Caco-2 (cell line): ENCODE measurements at regions not wholly inside any gene's neighbourhood (a gene's known extent, or its start where the extent isn't known, plus 50 kb on each side); places are given as distances from the start of the nearest gene placed in this dataset.

Source experiments
- BruUV-seq: library from RNA; stranded (reverse); fragments of 400-500 nt; replicated peaks from 2 replicates; lab custom pipeline; 2021; lab: Mats Ljungman, UMichigan
- CTCF ChIA-PET: fragments of 300-600 bp; sonication (Branson Sonifier 250); formaldehyde crosslinking; loops from one replicate; lab custom pipeline; 2022; ENCODE audit warnings: antibody characterized with exemption; lab: Charles Lee
- POLR2A ChIA-PET: fragments of 300-600 bp; sonication (Branson Sonifier 250); formaldehyde crosslinking; loops from one replicate; lab custom pipeline; 2022; ENCODE audit warnings: antibody characterized with exemption; lab: Charles Lee
- DNase-seq, 2 experiments: peaks; one replicate each; pipeline versions ENCODE4 v3.0.0 to v3.0.0-alpha.2; 2020 to 2022
- H3K27me3 ChIP-seq: replicated peaks from 2 replicates; pipeline ENCODE4 v1.6.0; 2011; ENCODE audit warnings: low read length; ENCODE audit not compliant: control insufficient read depth, insufficient read depth
- H3K36me3 ChIP-seq: 2 replicates; pipeline ENCODE4 v1.5.1; 2011; ENCODE audit warnings: low read length; ENCODE audit not compliant: control insufficient read depth, insufficient read depth
- H3K4me1 ChIP-seq: fragments of 250-450 bp; sonication (Bioruptor Pico); 2 replicates; pipeline ENCODE4 v1.5.1; 2020; ENCODE audit warnings: mild to moderate bottlenecking
- H3K4me3 ChIP-seq: 2 replicates; pipeline ENCODE4 v1.5.1; 2011; ENCODE audit warnings: low read depth, mild to moderate bottlenecking, control low read depth, low read length
- H3K9me3 ChIP-seq: fragments of 250-450 bp; sonication (Bioruptor Pico); 2 replicates; pipeline ENCODE4 v1.5.1; 2020; ENCODE audit warnings: mild to moderate bottlenecking, moderate library complexity
- H3K27ac Mint-ChIP-seq: one replicate; pipeline ENCODE4 v1.8.0; 2022; ENCODE audit warnings: mixed read lengths; ENCODE audit not compliant: unreplicated experiment
- H3K27me3 Mint-ChIP-seq: one replicate; pipeline ENCODE4 v1.8.0; 2022; ENCODE audit warnings: mixed read lengths; ENCODE audit not compliant: insufficient read depth, unreplicated experiment
- H3K36me3 Mint-ChIP-seq: one replicate; pipeline ENCODE4 v1.8.0; 2022; ENCODE audit warnings: mild to moderate bottlenecking, mixed read lengths; ENCODE audit not compliant: insufficient read depth, unreplicated experiment
- H3K4me1 Mint-ChIP-seq: one replicate; pipeline ENCODE4 v1.8.0; 2022; ENCODE audit warnings: low read depth, mixed read lengths; ENCODE audit not compliant: unreplicated experiment
- H3K4me3 Mint-ChIP-seq: one replicate; pipeline ENCODE4 v1.8.0; 2022; ENCODE audit warnings: mild to moderate bottlenecking, moderate library complexity, mixed read lengths; ENCODE audit not compliant: unreplicated experiment
- H3K9me3 Mint-ChIP-seq: one replicate; pipeline ENCODE4 v1.8.0; 2022; ENCODE audit warnings: mixed read lengths; ENCODE audit not compliant: unreplicated experiment
- intact Hi-C: fragments of 100-400 bp; cut with micrococcal nuclease; formaldehyde crosslinking; loops from one replicate; pipeline ENCODE4 v1.10.0; 2022; ENCODE audit not compliant: unreplicated experiment
- TF ChIP-seq, protein P1 (sequence below), 2 experiments: fragments of 200-600 bp in 1 of 2; IDR thresholded peaks; 1 replicate in 1 of 2; 2 replicates in 1 of 2; pipeline versions ENCODE4 v1.5.1 to v1.8.0; 2011 to 2022; ENCODE audit warnings: antibody characterized with exemption in 1 of 2, control low read depth in 1 of 2, inconsistent platforms in 1 of 2, low read depth in 1 of 2, low read length in 1 of 2, mild to moderate bottlenecking in 1 of 2, moderate library complexity in 1 of 2; ENCODE audit not compliant: insufficient read depth in 1 of 2, severe bottlenecking in 1 of 2, unreplicated experiment in 1 of 2

DNA sequence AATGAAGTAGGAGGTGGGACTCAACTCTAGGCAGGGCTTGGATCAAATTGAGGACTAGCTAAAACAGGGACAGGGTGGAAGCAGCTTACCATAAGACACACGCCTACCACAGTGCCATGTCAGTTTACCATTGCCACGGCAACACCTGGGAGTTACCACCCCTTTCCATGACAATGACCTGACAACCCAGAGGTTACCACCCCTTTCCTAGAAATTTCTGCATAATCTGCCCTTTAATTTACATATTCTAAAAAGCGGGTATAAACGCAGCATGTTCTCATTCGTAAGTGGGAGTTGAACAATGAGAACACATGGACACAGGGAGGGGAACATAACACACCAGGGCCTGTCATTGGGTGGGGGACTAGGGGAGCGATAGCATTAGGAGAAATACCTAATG is 72.7 kb downstream of the GCC1 start:
- no peak overlapping the region for H3K27ac Mint-ChIP-seq
- H3K4me1 Mint-ChIP-seq, result no peaks in the 10 kb centered on the region
- H3K36me3 Mint-ChIP-seq, result no peaks in the 10 kb centered on the region
- no TSS peak for BruUV-seq
- no peak overlapping the region for H3K4me3 Mint-ChIP-seq
- intact Hi-C loops, result no loop called here
- Histone ChIP-seq H3K4me1 (no peaks in the 10 kb centered on the region), H3K9me3 (no peaks in the 10 kb centered on the region), H3K4me3 (no peak overlapping the region), H3K36me3 (no peaks in the 10 kb centered on the region), H3K27me3 (no peaks in the 10 kb centered on the region)
- H3K9me3 Mint-ChIP-seq, result no peaks in the 10 kb centered on the region
- DNase-seq, result no peak
- peaks cover 18% of the 10 kb centered on the region for H3K27me3 Mint-ChIP-seq
- TF ChIP-seq, protein P1, sequence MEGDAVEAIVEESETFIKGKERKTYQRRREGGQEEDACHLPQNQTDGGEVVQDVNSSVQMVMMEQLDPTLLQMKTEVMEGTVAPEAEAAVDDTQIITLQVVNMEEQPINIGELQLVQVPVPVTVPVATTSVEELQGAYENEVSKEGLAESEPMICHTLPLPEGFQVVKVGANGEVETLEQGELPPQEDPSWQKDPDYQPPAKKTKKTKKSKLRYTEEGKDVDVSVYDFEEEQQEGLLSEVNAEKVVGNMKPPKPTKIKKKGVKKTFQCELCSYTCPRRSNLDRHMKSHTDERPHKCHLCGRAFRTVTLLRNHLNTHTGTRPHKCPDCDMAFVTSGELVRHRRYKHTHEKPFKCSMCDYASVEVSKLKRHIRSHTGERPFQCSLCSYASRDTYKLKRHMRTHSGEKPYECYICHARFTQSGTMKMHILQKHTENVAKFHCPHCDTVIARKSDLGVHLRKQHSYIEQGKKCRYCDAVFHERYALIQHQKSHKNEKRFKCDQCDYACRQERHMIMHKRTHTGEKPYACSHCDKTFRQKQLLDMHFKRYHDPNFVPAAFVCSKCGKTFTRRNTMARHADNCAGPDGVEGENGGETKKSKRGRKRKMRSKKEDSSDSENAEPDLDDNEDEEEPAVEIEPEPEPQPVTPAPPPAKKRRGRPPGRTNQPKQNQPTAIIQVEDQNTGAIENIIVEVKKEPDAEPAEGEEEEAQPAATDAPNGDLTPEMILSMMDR (IDR thresholded peaks at IDR 0.05; ENCODE audit: insufficient read depth in 1 of 2, low read depth in 1 of 2, low read length in 1 of 2, severe bottlenecking in 1 of 2, unreplicated experiment in 1 of 2), result no peak
- ChIA-PET POLR2A (no interaction called here), CTCF (no interaction called here)

GRCh38 chr7:127504715-127505114 is 80.7 kb downstream of the GCC1 start:
- Histone ChIP-seq H3K27me3 (no peaks in the 10 kb centered on the region), H3K9me3 (no peaks in the 10 kb centered on the region), H3K4me3 (no peak overlapping the region), H3K36me3 (no peaks in the 10 kb centered on the region), H3K4me1 (no peaks in the 10 kb centered on the region)
- Mint-ChIP-seq H3K36me3 (no peaks in the 10 kb centered on the region), H3K4me1 (peaks cover 5% of the 10 kb centered on the region), H3K4me3 (no peak overlapping the region), H3K27ac (no peak overlapping the region), H3K9me3 (peaks cover 7% of the 10 kb centered on the region), H3K27me3 (peaks cover 13% of the 10 kb centered on the region)
- CTCF ChIA-PET, result interaction anchor here (0.6 to 1.8 kb wide), 2 partner anchors 9 to 124 kb away, joined by 3 to 8 read pairs; no protein-coding TSS in a partner anchor
- intact Hi-C loops, result loop anchor here (2.0 kb wide), 1 partner anchor 124 kb away; no protein-coding TSS in a partner anchor
- TF ChIP-seq, protein P1 (IDR thresholded peaks at IDR 0.05; ENCODE audit: insufficient read depth in 1 of 2, low read depth in 1 of 2, low read length in 1 of 2, severe bottlenecking in 1 of 2, unreplicated experiment in 1 of 2), result peak; percentile 54 to 60
- POLR2A ChIA-PET, result no interaction called here
- peak in 1 of 2 experiments; percentile 53 for DNase-seq
- no TSS peak for BruUV-seq

- Mint-ChIP-seq H3K4me3 (no peak overlapping the region), H3K27ac (no peak overlapping the region), H3K9me3 (peaks cover 7% of the 10 kb centered on the region), H3K27me3 (peaks cover 20% of the 10 kb centered on the region), H3K4me1 (peaks cover 5% of the 10 kb centered on the region), H3K36me3 (no peaks in the 10 kb centered on the region)
- POLR2A ChIA-PET, result no interaction called here
- DNase-seq, result no peak
- CTCF ChIA-PET, result no interaction called here
- no peaks in the 10 kb centered on the region for H3K4me1 ChIP-seq
- BruUV-seq, result no TSS peak
- no peak overlapping the region for H3K4me3 ChIP-seq
- intact Hi-C loops, result no loop called here
- TF ChIP-seq, protein P1 (IDR thresholded peaks at IDR 0.05; ENCODE audit: insufficient read depth in 1 of 2, low read depth in 1 of 2, low read length in 1 of 2, severe bottlenecking in 1 of 2, unreplicated experiment in 1 of 2), result no peak
- H3K27me3 ChIP-seq, result no peaks in the 10 kb centered on the region
- H3K36me3 ChIP-seq, result no peaks in the 10 kb centered on the region
- H3K9me3 ChIP-seq, result no peaks in the 10 kb centered on the region
Measured at GRCh38 chr7:127501817-127502216, 83.6 kb downstream of the GCC1 start.
